Upper lobe of right lung (tissue), 1 donor: ENCODE measurements at regions not wholly inside any gene's neighbourhood (a gene's known extent, or its start where the extent isn't known, plus 50 kb on each side); places are given as distances from the start of the nearest gene placed in this dataset.
A peak's percentile ranks its signal among the peaks of the same experiment; 100 is the strongest.

Source experiments
- ATAC-seq: fragments of 200-7000 bp; cut with Tn5 transposase; one replicate; pipeline ENCODE4 v1.9.1; 2020; ENCODE audit warnings: mild to moderate bottlenecking, moderate library complexity
- DNase-seq: peaks from one replicate; pipeline ENCODE4 v3.0.0-alpha.2; 2020
- H3K27ac ChIP-seq: fragments of 200-600 bp; one replicate; pipeline ENCODE4 v1.8.0; 2022
- H3K27me3 ChIP-seq: fragments of 200-600 bp; one replicate; pipeline ENCODE4 v1.8.0; 2022; ENCODE audit warnings: mild to moderate bottlenecking
- H3K36me3 ChIP-seq: fragments of 200-600 bp; one replicate; pipeline ENCODE4 v1.8.0; 2022
- H3K4me1 ChIP-seq: fragments of 200-600 bp; one replicate; pipeline ENCODE4 v1.8.0; 2022
- H3K4me3 ChIP-seq: fragments of 200-600 bp; one replicate; pipeline ENCODE4 v1.8.0; 2022; ENCODE audit warnings: mild to moderate bottlenecking
- H3K9me3 ChIP-seq: fragments of 200-600 bp; one replicate; pipeline ENCODE4 v1.8.0; 2022
- intact Hi-C: fragments of 100-400 bp; cut with DNase I; formaldehyde crosslinking; loops from one replicate; pipeline ENCODE4 v1.11.0; 2022
- TF ChIP-seq, protein P1 (sequence below): fragments of 200-600 bp; IDR thresholded peaks from one replicate; pipeline ENCODE4 v1.8.0; 2022; ENCODE audit warnings: antibody characterized with exemption
- donor health status: DM: no; HTN: yes; CAD: no; lungs with severe emphysema.

GRCh38 chr11:37107415-37107814 lies 509.4 kb upstream of the RAG2 start:
- no peak overlapping the region for H3K4me3 ChIP-seq
- intact Hi-C loops = no loop called here
- TF ChIP-seq, protein P1, sequence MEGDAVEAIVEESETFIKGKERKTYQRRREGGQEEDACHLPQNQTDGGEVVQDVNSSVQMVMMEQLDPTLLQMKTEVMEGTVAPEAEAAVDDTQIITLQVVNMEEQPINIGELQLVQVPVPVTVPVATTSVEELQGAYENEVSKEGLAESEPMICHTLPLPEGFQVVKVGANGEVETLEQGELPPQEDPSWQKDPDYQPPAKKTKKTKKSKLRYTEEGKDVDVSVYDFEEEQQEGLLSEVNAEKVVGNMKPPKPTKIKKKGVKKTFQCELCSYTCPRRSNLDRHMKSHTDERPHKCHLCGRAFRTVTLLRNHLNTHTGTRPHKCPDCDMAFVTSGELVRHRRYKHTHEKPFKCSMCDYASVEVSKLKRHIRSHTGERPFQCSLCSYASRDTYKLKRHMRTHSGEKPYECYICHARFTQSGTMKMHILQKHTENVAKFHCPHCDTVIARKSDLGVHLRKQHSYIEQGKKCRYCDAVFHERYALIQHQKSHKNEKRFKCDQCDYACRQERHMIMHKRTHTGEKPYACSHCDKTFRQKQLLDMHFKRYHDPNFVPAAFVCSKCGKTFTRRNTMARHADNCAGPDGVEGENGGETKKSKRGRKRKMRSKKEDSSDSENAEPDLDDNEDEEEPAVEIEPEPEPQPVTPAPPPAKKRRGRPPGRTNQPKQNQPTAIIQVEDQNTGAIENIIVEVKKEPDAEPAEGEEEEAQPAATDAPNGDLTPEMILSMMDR = no peak
- no peaks in the 10 kb centered on the region for H3K36me3 ChIP-seq
- H3K27me3 ChIP-seq = no peaks in the 10 kb centered on the region
- no peak for ATAC-seq
- no peaks in the 10 kb centered on the region for H3K4me1 ChIP-seq
- DNase-seq = no peak
- no peak overlapping the region for H3K27ac ChIP-seq
- H3K9me3 ChIP-seq = no peaks in the 10 kb centered on the region

DNA sequence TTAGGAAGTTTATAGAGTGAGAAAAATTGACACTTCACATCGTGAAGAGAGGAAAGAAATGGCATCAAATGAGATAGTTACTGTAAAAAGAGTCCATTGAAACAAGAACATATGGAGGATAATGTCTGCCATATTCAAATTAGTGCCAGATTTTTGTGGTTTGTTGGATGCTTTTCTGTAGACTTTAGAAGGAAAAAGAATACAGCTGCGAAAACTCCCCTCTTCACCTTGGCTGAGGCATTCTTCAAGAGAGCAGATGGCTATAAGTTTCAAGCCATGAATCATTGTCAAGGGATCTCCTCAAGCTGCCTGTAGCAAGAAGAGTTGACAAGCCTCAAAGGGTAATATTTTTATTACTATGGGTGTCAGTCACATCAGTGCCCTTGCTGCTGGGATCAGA lies 507.4 kb upstream of the RAG2 start:
- TF ChIP-seq, protein P1 = no peak

GRCh38 chr11:37104380-37104779 lies 506.3 kb upstream of the RAG2 start:
- Histone ChIP-seq H3K4me3 (no peak overlapping the region), H3K36me3 (no peaks in the 10 kb centered on the region), H3K9me3 (no peaks in the 10 kb centered on the region), H3K27ac (no peak overlapping the region), H3K27me3 (no peaks in the 10 kb centered on the region), H3K4me1 (no peaks in the 10 kb centered on the region)
- DNase-seq (no peak), ATAC-seq (peak; percentile 87)
- TF ChIP-seq, protein P1 = no peak
- intact Hi-C loops = no loop called here

More for the DNA sequence above, 507.4 kb upstream of the RAG2 start:
- H3K36me3 ChIP-seq = no peaks in the 10 kb centered on the region
- ATAC-seq (no peak), DNase-seq (no peak)
- no peaks in the 10 kb centered on the region for H3K4me1 ChIP-seq
- no peaks in the 10 kb centered on the region for H3K27me3 ChIP-seq
- no peak overlapping the region for H3K27ac ChIP-seq
- no peak overlapping the region for H3K4me3 ChIP-seq
- H3K9me3 ChIP-seq = no peaks in the 10 kb centered on the region
- intact Hi-C loops = no loop called here

DNA sequence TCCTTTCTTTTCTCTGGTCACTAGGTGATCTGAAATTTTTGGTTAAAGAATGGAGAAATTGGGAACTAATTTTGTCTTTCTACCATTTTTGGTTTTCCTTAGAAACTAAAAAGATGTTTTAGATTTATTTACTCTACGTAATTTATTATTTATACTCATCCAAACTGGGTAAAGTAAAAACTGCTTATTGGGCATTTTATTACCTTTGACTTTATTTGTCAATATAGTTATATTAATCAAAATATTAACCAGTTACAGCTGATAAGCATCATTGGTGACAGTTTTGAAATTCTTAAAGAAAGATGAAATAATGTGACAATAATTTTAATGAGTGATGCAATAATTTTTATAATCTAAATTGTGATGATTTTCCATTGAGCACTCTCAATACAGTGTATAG lies 502.0 kb upstream of the RAG2 start:
- intact Hi-C loops = no loop called here
- DNase-seq = no peak
- TF ChIP-seq, protein P1 = no peak
- Histone ChIP-seq H3K36me3 (no peaks in the 10 kb centered on the region), H3K4me1 (no peaks in the 10 kb centered on the region), H3K27ac (no peak overlapping the region), H3K4me3 (no peak overlapping the region), H3K9me3 (no peaks in the 10 kb centered on the region), H3K27me3 (no peaks in the 10 kb centered on the region)
- ATAC-seq = no peak

- TF ChIP-seq, protein P1 = no peak
- Histone ChIP-seq H3K36me3 (no peaks in the 10 kb centered on the region), H3K4me3 (no peak overlapping the region), H3K27me3 (no peaks in the 10 kb centered on the region), H3K4me1 (no peaks in the 10 kb centered on the region), H3K9me3 (no peaks in the 10 kb centered on the region), H3K27ac (no peak overlapping the region)
- intact Hi-C loops = no loop called here
- ATAC-seq = no peak
- no peak for DNase-seq
Measured at GRCh38 chr11:37092487-37092886, 494.5 kb upstream of the RAG2 start.

DNA sequence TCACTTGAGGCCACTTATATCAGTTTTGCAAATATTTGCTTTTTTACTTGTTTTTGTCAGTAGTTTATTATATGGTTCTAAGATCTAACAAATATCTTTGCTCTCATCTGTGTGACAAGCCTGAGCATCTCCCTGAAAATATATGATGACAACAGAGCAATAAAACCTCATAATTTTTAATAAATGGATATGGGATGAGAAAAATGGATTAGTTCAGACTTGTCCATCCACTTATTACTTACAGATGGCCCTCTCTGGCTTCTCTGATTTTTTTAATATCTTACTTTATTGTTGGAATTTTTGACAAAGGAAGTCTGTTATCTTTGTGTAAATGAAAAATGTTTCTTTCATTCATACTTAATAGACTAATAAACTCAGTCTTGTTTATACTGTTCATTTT lies 491.4 kb upstream of the RAG2 start:
- intact Hi-C loops = no loop called here
- no peaks in the 10 kb centered on the region for H3K4me1 ChIP-seq
- no peaks in the 10 kb centered on the region for H3K27me3 ChIP-seq
- no peak overlapping the region for H3K27ac ChIP-seq
- no peak for ATAC-seq
- no peak for DNase-seq
- no peak overlapping the region for H3K4me3 ChIP-seq
- no peaks in the 10 kb centered on the region for H3K36me3 ChIP-seq
- TF ChIP-seq, protein P1 = no peak
- no peaks in the 10 kb centered on the region for H3K9me3 ChIP-seq
